ENCODE measurements at regions not wholly inside any gene's neighbourhood (a gene's known extent, or its start where the extent isn't known, plus 50 kb on each side); places are given as distances from the start of the nearest gene placed in this dataset.

DNA sequence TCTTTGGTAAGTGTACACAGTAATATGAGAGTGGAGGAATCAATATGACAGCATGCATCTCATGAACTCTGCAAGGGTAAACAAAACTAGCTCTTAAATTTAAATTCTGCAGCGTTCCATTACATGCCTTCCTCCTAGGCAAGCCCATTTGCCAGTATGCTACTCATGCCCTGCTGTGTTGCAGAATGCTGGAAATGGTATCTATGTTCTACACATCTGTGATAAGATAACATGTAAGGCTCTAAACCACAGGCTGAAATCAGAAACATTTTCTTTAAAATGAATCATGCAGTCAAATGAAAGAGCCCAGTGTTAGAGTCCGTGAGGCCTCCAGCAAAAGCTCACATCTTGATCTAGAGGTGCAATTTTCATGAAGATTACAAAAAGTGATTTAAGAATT lies 112.8 kb upstream of the FN1 start:
- H3K4me1 ChIP-seq (ENCODE audit: insufficient read depth, low read length, severe bottlenecking), result no peaks in the 10 kb centered on the region
- H3K9me3 ChIP-seq (ENCODE audit: low read length), result no peaks in the 10 kb centered on the region
- no peaks in the 10 kb centered on the region for H3K79me2 ChIP-seq (ENCODE audit: insufficient read depth, low read length)
- H3K27me3 ChIP-seq (ENCODE audit: insufficient read depth, low read length), result no peaks in the 10 kb centered on the region
- no peaks in the 10 kb centered on the region for H3F3A ChIP-seq (ENCODE audit: insufficient read depth, low read length)
- no peaks in the 10 kb centered on the region for H4K20me1 ChIP-seq (ENCODE audit: insufficient read depth, low read length)
- TF ChIP-seq EZH2 (IDR thresholded peaks at IDR 0.05; ENCODE audit: borderline replicate concordance, low read length) (no peak), CTCF (IDR thresholded peaks at IDR 0.05; ENCODE audit: low read length) (no peak)
- no peak overlapping the region for H3K4me3 ChIP-seq (ENCODE audit: low read depth, low read length, poor library complexity, severe bottlenecking)
- no peak overlapping the region for H3K9ac ChIP-seq (ENCODE audit: low read length)
- H3K9me2 ChIP-seq (ENCODE audit: low read depth, low read length), result no peaks in the 10 kb centered on the region
- H3K4me2 ChIP-seq (ENCODE audit: low read length), result no peak overlapping the region
- H3K27ac ChIP-seq (ENCODE audit: low read depth, low read length, poor library complexity, severe bottlenecking), result no peak overlapping the region
- H2AFZ ChIP-seq (ENCODE audit: low read length), result no peak overlapping the region
- no peaks in the 10 kb centered on the region for H3K36me3 ChIP-seq (ENCODE audit: insufficient read depth, low read length)

- Histone ChIP-seq H3K9ac (ENCODE audit: low read length) (no peak overlapping the region), H3K9me2 (ENCODE audit: low read depth, low read length) (no peaks in the 10 kb centered on the region), H3K9me3 (ENCODE audit: low read length) (no peaks in the 10 kb centered on the region), H4K20me1 (ENCODE audit: insufficient read depth, low read length) (no peaks in the 10 kb centered on the region), H3K36me3 (ENCODE audit: insufficient read depth, low read length) (no peaks in the 10 kb centered on the region), H3K4me3 (ENCODE audit: low read depth, low read length, poor library complexity, severe bottlenecking) (no peak overlapping the region), H3K27ac (ENCODE audit: low read depth, low read length, poor library complexity, severe bottlenecking) (no peak overlapping the region), H2AFZ (ENCODE audit: low read length) (no peak overlapping the region), H3K27me3 (ENCODE audit: insufficient read depth, low read length) (no peaks in the 10 kb centered on the region), H3K4me2 (ENCODE audit: low read length) (no peak overlapping the region), H3F3A (ENCODE audit: insufficient read depth, low read length) (no peaks in the 10 kb centered on the region), H3K79me2 (ENCODE audit: insufficient read depth, low read length) (no peaks in the 10 kb centered on the region), H3K4me1 (ENCODE audit: insufficient read depth, low read length, severe bottlenecking) (no peaks in the 10 kb centered on the region)
- TF ChIP-seq CTCF (IDR thresholded peaks at IDR 0.05; ENCODE audit: low read length) (no peak), EZH2 (IDR thresholded peaks at IDR 0.05; ENCODE audit: borderline replicate concordance, low read length) (no peak)
Measured at GRCh38 chr2:215542690-215543089, 106.8 kb upstream of the FN1 start.

DNA sequence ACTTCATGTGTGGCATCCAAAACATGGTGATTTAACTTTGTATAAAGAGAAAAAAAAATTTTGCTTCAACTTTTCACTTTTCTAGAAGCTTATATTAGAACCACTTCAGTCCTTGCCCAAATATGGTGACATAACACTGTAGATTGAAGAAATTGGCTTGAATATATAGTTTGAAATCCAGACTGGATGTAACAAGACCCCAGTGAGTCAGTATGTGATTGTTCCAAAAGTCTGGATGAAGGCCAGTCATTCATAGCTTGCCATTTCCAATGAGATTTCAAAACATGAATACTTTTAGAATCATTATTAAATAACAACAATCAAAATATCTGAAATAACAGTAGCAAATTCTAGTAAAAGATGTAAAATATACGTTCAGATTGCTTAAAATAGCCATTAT lies 104.8 kb upstream of the FN1 start:
- H3K36me3 ChIP-seq (ENCODE audit: insufficient read depth, low read length), result no peaks in the 10 kb centered on the region
- H3K9me2 ChIP-seq (ENCODE audit: low read depth, low read length), result no peaks in the 10 kb centered on the region
- no peak overlapping the region for H2AFZ ChIP-seq (ENCODE audit: low read length)
- H3K27ac ChIP-seq (ENCODE audit: low read depth, low read length, poor library complexity, severe bottlenecking), result no peak overlapping the region
- no peaks in the 10 kb centered on the region for H3K9me3 ChIP-seq (ENCODE audit: low read length)
- H3K9ac ChIP-seq (ENCODE audit: low read length), result no peak overlapping the region
- H4K20me1 ChIP-seq (ENCODE audit: insufficient read depth, low read length), result no peaks in the 10 kb centered on the region
- no peaks in the 10 kb centered on the region for H3K4me1 ChIP-seq (ENCODE audit: insufficient read depth, low read length, severe bottlenecking)
- no peak for TF ChIP-seq CTCF (IDR thresholded peaks at IDR 0.05; ENCODE audit: low read length)
- TF ChIP-seq EZH2 (IDR thresholded peaks at IDR 0.05; ENCODE audit: borderline replicate concordance, low read length), result no peak
- no peak overlapping the region for H3K4me2 ChIP-seq (ENCODE audit: low read length)
- no peaks in the 10 kb centered on the region for H3F3A ChIP-seq (ENCODE audit: insufficient read depth, low read length)
- H3K79me2 ChIP-seq (ENCODE audit: insufficient read depth, low read length), result no peaks in the 10 kb centered on the region
- H3K4me3 ChIP-seq (ENCODE audit: low read depth, low read length, poor library complexity, severe bottlenecking), result no peak overlapping the region
- H3K27me3 ChIP-seq (ENCODE audit: insufficient read depth, low read length), result no peaks in the 10 kb centered on the region
